ENCODE measurements at regions not wholly inside any gene's neighbourhood (a gene's known extent, or its start where the extent isn't known, plus 50 kb on each side); places are given as distances from the start of the nearest gene placed in this dataset.

DNA sequence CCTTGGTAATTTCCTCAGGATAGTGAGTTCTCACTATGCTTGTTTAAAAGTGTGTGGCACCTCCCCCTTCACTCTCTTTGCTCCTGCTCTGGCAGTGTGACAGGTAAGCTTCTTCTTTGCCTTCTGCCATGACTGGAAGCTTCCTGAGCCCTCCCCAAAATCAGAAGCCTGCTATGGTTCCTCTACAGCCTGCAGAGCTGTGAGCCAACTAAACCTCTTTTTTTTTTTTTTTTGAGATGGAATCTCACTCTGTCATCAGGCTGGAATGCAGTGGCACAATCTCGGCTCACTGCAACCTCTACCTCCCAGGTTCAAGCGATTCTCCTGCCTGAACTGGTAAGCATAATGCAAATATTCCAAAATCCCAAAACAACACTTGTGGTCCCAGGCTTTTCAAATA is 80.0 kb downstream of the SOWAHC start:
- TF ChIP-seq, protein P1, sequence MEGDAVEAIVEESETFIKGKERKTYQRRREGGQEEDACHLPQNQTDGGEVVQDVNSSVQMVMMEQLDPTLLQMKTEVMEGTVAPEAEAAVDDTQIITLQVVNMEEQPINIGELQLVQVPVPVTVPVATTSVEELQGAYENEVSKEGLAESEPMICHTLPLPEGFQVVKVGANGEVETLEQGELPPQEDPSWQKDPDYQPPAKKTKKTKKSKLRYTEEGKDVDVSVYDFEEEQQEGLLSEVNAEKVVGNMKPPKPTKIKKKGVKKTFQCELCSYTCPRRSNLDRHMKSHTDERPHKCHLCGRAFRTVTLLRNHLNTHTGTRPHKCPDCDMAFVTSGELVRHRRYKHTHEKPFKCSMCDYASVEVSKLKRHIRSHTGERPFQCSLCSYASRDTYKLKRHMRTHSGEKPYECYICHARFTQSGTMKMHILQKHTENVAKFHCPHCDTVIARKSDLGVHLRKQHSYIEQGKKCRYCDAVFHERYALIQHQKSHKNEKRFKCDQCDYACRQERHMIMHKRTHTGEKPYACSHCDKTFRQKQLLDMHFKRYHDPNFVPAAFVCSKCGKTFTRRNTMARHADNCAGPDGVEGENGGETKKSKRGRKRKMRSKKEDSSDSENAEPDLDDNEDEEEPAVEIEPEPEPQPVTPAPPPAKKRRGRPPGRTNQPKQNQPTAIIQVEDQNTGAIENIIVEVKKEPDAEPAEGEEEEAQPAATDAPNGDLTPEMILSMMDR (IDR thresholded peaks at IDR 0.05): no peak
- TF ChIP-seq POLR2A (IDR thresholded peaks at IDR 0.05): no peak

Measured in uterus (tissue), 2 donors.